ENCODE measurements at regions not wholly inside any gene's neighbourhood (a gene's known extent, or its start where the extent isn't known, plus 50 kb on each side); places are given as distances from the start of the nearest gene placed in this dataset.

GRCh38 chr14:43483415-43483814 is 1023.7 kb downstream of the FSCB start:
- no peak for TF ChIP-seq CTCF (IDR thresholded peaks at IDR 0.05)
- no peak for TF ChIP-seq POLR2A (IDR thresholded peaks at IDR 0.05)

Data from lower leg skin (tissue), 3 donors.